GM11168 (cell line): ENCODE measurements at regions not wholly inside any gene's neighbourhood (a gene's known extent, or its start where the extent isn't known, plus 50 kb on each side); places are given as distances from the start of the nearest gene placed in this dataset.

Experiments used
- in situ Hi-C: fragments of 300-500 bp; cut with MboI; formaldehyde crosslinking; loops from one replicate; pipeline ENCODE4 v1.12.0; 2022; ENCODE audit warnings: low sequenced_read_pairs; ENCODE audit not compliant: unreplicated experiment

GRCh38 chr3:157097198-157097597 is 62.7 kb downstream of the CCNL1 start:
- in situ Hi-C loops, result loop anchor here (25.0 kb wide), 1 partner anchor 935 kb away; no protein-coding TSS in a partner anchor

- in situ Hi-C loops, result loop anchor here (25.0 kb wide), 1 partner anchor 934 kb away; no protein-coding TSS in a partner anchor
These were observed 63.6 kb downstream of the CCNL1 start for GRCh38 chr3:157096328-157096727.
